Erythroblast (primary cell): ENCODE measurements at regions not wholly inside any gene's neighbourhood (a gene's known extent, or its start where the extent isn't known, plus 50 kb on each side); places are given as distances from the start of the nearest gene placed in this dataset.

ENCODE experiments used
- GATA1 ChIP-seq: IDR thresholded peaks from 2 replicates; pipeline ENCODE4 v1.6.1; 2011; ENCODE audit warnings: low read depth, mild to moderate bottlenecking, control low read depth, low read length, moderate library complexity
- POLR2A ChIP-seq: IDR thresholded peaks from 2 replicates; pipeline ENCODE4 v1.6.1; 2011; ENCODE audit warnings: mild to moderate bottlenecking, low read length

GRCh38 chr2:128660836-128661235, 342.2 kb upstream of the HS6ST1 start:
- no peak for TF ChIP-seq POLR2A
- no peak for TF ChIP-seq GATA1
